ENCODE measurements at regions not wholly inside any gene's neighbourhood (a gene's known extent, or its start where the extent isn't known, plus 50 kb on each side); places are given as distances from the start of the nearest gene placed in this dataset.
"Not testable (repeated sequence)": the region's sequence is repeated elsewhere in the genome, so short reads cannot be mapped to it uniquely, and the experiment has no call there.

DNA sequence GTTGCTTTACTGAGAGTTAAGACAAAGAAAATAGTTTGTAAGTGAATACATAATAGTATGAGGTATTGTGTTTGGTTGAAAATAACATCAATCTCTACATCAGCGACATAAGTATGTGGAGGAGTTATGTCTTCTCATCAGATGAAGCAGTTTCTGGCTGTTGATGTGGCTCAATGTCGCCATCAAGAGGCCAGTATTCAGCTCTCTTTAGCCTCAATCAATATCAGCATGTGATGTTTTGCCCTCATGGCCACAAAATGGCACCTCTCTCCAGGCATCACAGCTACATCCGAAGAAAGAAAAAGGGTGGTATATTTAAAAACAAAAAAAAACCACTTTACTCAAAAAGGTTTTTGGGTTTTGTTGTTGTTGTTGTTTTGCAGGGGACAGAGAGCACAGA lies 302.3 kb upstream of the TMEM132C start:
- H3K36me3 Mint-ChIP-seq: no peaks in the 10 kb centered on the region
- peaks cover 20% of the 10 kb centered on the region for H3K9me3 Mint-ChIP-seq
- TF ChIP-seq, protein P1, sequence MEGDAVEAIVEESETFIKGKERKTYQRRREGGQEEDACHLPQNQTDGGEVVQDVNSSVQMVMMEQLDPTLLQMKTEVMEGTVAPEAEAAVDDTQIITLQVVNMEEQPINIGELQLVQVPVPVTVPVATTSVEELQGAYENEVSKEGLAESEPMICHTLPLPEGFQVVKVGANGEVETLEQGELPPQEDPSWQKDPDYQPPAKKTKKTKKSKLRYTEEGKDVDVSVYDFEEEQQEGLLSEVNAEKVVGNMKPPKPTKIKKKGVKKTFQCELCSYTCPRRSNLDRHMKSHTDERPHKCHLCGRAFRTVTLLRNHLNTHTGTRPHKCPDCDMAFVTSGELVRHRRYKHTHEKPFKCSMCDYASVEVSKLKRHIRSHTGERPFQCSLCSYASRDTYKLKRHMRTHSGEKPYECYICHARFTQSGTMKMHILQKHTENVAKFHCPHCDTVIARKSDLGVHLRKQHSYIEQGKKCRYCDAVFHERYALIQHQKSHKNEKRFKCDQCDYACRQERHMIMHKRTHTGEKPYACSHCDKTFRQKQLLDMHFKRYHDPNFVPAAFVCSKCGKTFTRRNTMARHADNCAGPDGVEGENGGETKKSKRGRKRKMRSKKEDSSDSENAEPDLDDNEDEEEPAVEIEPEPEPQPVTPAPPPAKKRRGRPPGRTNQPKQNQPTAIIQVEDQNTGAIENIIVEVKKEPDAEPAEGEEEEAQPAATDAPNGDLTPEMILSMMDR (IDR thresholded peaks at IDR 0.05; ENCODE audit: unreplicated experiment): no peak
- peaks cover 3% of the 10 kb centered on the region for H3K27me3 Mint-ChIP-seq (ENCODE audit: low read depth)
- no peak for DNase-seq (ENCODE audit: low spot score in 2 of 2, unreplicated experiment in 2 of 2)
- H3K4me3 Mint-ChIP-seq: no peak overlapping the region
- no peaks in the 10 kb centered on the region for H3K4me1 Mint-ChIP-seq
- no peak overlapping the region for H3K27ac Mint-ChIP-seq

DNA sequence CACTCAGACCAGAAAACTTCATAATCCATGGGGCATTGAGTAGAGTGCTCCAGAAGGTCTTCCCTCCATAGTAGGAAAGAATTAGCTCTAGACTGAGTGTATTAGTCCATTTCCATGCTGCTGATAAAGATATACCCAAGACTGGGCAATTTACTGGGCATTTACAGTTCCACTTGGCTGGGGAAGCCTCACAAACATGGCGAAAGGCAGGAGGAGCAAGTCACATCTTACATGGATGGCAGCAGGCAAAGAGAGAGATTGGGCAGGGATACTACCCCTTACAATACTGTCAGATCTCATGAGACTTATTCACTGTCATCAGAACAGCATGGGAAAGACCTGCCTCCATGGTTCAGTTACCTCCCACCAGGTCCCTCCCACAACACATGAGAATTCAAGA lies 300.6 kb upstream of the TMEM132C start:
- no peak overlapping the region for H3K4me3 Mint-ChIP-seq
- peaks cover 20% of the 10 kb centered on the region for H3K9me3 Mint-ChIP-seq
- DNase-seq (ENCODE audit: low spot score in 2 of 2, unreplicated experiment in 2 of 2): no peak
- H3K36me3 Mint-ChIP-seq: no peaks in the 10 kb centered on the region
- no peaks in the 10 kb centered on the region for H3K27me3 Mint-ChIP-seq (ENCODE audit: low read depth)
- H3K4me1 Mint-ChIP-seq: no peaks in the 10 kb centered on the region
- TF ChIP-seq, protein P1 (IDR thresholded peaks at IDR 0.05; ENCODE audit: unreplicated experiment): no peak
- no peak overlapping the region for H3K27ac Mint-ChIP-seq

DNA sequence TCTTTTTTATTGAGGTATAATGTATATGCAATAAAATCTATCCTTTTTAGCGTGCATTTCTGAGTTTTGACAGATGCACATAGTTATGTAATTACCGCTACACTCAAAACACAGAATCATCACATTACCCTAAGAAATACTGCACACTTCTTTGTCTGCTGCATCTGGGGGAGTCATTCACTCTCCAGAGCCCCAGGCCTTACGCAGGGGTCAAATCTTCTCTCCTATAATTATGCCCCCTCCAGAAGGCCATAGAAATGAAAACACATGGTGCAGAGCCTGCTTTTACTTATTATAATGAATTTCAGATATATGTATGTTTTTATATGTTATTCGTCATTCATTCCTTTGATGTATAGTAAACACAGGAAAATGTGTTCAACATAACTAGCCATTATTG lies 296.5 kb upstream of the TMEM132C start:
- TF ChIP-seq, protein P1 (IDR thresholded peaks at IDR 0.05; ENCODE audit: unreplicated experiment): no peak
- Mint-ChIP-seq H3K27ac (no peak overlapping the region), H3K9me3 (peaks cover 24% of the 10 kb centered on the region), H3K4me1 (no peaks in the 10 kb centered on the region), H3K27me3 (ENCODE audit: low read depth) (no peaks in the 10 kb centered on the region), H3K36me3 (no peaks in the 10 kb centered on the region), H3K4me3 (no peak overlapping the region)
- DNase-seq (ENCODE audit: low spot score in 2 of 2, unreplicated experiment in 2 of 2): no peak

DNA sequence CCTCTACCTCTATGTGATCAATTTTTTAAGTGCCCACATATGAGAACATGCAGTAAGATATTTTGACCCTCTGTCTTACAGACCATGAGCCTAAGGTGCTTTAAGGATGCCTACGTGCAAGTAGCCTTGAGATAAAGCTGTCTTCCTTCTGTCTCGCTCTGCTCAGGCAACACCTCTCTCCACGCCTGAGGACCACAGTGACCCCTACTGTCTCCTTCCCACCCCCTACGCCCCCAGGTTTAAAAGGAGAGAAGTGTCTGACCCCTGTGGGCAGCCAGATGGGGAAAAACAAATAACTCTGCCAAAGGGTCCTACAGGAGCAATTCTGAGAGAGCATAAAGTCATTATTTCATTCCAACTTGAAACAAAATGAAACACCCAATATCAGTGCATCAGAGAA lies 286.4 kb upstream of the TMEM132C start:
- no peak overlapping the region for H3K4me3 Mint-ChIP-seq
- H3K27ac Mint-ChIP-seq: no peak overlapping the region
- H3K27me3 Mint-ChIP-seq (ENCODE audit: low read depth): no peaks in the 10 kb centered on the region
- no peak for DNase-seq (ENCODE audit: low spot score in 2 of 2, unreplicated experiment in 2 of 2)
- H3K36me3 Mint-ChIP-seq: no peaks in the 10 kb centered on the region
- H3K4me1 Mint-ChIP-seq: no peaks in the 10 kb centered on the region
- TF ChIP-seq, protein P1 (IDR thresholded peaks at IDR 0.05; ENCODE audit: unreplicated experiment): no peak
- peaks cover 23% of the 10 kb centered on the region for H3K9me3 Mint-ChIP-seq

DNA sequence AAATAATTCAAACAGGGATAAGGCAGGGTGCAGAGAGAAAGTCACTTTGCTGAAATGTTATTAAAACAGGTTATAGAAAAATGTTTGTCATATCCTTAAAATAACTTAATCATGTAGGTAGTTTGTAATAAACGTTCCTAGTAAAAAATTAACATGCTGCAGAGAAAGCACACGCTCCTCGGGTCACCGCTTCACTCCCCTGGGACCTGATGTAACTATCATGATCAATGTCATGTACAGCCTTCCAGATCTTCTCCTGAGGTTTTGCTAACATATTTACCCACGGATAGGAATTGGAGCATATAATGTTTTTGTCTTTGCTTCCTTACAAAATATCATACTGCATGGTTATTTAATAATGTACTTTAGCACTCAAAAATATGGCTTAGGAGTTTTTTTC lies 285.1 kb upstream of the TMEM132C start:
- peaks cover 11% of the 10 kb centered on the region for H3K9me3 Mint-ChIP-seq
- DNase-seq (ENCODE audit: low spot score in 2 of 2, unreplicated experiment in 2 of 2): no peak
- no peaks in the 10 kb centered on the region for H3K27me3 Mint-ChIP-seq (ENCODE audit: low read depth)
- H3K4me1 Mint-ChIP-seq: no peaks in the 10 kb centered on the region
- TF ChIP-seq, protein P1 (IDR thresholded peaks at IDR 0.05; ENCODE audit: unreplicated experiment): no peak
- H3K36me3 Mint-ChIP-seq: no peaks in the 10 kb centered on the region
- no peak overlapping the region for H3K4me3 Mint-ChIP-seq
- H3K27ac Mint-ChIP-seq: no peak overlapping the region

DNA sequence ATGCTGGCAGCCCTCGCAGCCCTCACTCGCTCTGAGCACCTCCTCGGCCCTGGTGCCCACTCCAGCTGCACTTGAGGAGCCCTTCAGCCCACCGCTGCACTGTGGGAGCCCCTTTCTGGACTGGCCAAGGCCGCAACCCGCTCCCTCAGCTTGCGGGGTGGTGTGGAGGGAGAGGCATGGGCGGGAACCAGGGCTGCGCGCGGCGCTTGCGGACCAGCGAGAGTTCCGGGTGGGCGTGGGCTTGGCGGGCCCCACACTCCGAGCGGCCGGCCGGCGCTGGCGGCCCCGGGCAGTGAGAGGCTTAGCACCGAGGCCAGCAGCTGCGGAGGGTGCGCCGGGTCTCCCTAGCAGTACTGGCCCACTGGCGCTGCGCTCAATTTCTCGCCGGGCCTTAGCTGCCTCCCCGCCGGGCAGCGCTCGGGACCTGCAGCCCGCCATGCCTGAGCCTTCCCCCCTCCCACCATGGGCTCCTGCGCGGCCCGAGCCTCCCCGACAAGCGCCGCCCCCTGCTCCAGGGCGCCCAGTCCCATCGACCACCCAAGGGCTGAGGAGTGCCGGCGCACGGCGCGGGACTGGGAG lies 283.7 kb upstream of the TMEM132C start:
- H3K27me3 Mint-ChIP-seq (ENCODE audit: low read depth); H3K36me3 Mint-ChIP-seq; H3K9me3 Mint-ChIP-seq; H3K4me1 Mint-ChIP-seq; DNase-seq (ENCODE audit: low spot score in 2 of 2, unreplicated experiment in 2 of 2); H3K4me3 Mint-ChIP-seq; H3K27ac Mint-ChIP-seq: not testable (repeated sequence)

Measured in mesothelial cell of epicardium (in vitro differentiated cells).